NCI-H82 treated with DMSO at 0.1 percent for 48 hours (cell line): ENCODE measurements at regions not wholly inside any gene's neighbourhood (a gene's known extent, or its start where the extent isn't known, plus 50 kb on each side); places are given as distances from the start of the nearest gene placed in this dataset.
A peak's percentile ranks its signal among the peaks of the same experiment; 100 is the strongest.

Source experiments
- DNase-seq: peaks from one replicate; lab custom pipeline; 2025; ENCODE audit not compliant: unreplicated experiment; lab: John Stamatoyannopoulos, UW

DNA sequence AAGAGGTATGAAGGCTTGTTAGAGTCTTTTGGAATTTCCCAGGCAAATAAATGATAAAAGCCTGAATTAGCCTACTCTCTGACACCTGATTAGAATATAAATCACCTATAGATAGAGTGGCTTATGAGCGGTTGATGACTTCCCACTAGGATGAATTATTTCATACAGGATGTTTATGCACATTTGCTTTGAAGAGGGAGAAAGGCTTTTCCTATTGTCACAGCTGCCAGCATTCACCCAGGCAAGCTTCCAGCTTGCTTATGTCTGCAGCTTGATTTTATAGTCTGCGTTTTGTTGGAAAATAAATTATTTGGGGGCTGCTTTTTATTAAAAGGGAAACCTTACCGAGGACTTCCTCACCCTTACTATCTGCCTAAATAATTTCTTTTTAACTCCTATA is 51.3 kb upstream of the EIF2S2 start:
- no peak for DNase-seq

DNA sequence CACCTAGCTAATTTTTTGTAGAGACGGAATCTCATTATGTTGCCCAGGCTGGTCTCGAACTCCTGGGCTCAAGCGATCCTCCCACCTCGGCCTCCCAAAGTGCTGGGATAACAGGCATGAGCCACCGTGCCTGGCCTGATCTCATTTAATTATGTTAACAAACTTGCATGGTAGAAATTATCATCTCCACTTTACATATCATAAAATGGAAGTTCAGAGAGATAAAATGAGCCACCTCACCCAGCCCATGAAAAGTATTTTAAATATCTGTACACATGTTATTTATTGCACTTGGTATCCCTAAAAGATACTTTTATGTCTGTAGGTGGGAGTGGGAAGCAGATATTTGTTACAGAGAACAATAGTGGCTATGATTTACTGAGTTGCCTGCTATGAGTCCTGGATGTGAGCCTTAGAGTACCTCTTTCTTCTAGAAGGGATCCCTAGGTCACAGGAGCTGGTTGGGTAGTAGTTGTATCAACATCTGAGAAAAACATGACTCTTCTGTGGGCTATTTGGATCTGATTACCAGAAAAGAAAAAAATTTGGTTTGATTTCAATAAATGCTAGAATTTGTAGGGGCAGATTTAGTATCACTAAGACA is 52.4 kb upstream of the EIF2S2 start:
- no peak for DNase-seq

DNA sequence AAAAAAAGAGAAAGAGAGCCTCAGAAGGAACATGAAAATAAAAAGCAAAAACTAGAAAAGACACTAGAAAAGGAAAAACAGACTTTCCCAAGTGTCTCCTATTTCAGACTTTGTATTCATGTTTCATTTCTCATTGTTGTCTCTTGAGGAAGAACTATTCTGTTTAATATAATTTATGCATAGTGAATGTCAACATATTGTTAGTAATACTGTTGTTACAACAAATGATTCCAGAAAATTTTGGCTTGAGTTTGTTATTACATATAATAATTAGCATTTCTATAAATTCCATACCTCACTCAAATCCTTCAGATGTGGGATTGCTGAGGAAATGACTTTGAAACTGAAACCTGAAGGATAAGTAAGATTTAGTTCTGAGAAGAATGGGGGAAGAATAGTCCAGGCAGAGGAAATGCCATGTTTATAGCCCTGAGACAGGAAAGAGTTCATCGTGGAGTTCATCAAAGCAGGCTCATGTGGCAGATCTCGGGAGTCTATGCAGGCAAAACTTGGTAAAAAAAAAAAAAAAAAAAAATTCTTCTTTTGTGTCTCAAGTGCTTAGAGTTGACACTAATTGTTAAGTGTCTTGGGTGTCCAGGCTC is 53.1 kb upstream of the EIF2S2 start:
- DNase-seq = no peak

DNA sequence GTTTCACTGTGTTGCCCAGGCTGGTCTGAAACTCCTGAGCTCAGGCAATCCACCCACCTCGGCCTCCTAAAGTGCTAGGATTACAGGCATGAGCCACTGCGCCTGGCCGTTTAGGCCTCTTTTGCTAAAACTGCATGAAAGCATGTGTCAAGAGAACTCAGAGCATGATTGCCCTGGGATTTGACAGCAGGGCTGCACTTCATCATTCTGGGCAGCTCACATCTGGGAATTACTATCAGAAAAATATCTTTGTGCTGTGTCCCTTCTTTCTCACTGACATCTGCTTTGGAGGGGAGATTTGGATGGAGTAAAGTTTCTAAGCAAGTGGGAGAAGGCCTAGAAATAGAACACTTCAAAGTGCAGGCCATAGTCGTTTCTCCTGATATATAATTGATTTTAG is 59.6 kb upstream of the EIF2S2 start:
- no peak for DNase-seq

DNA sequence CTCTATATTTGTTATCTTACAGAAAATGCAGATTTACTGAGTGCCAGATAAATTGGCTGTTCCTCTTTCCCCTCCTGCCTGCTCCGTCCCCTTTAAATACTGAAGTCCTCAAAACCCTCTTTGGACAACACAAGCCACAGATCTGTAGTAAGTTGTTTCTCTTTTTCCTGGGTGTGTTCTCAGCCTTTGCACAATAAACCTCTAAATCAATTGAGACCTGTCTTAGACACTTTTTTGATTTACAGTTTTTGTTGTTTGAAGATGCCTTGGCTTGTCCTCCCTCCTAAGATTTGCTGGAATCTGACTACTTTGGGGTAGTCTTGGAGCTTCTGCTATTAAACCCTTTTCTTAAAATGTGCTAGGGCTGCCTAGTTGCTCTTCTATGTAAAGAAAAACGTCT is 60.9 kb upstream of the EIF2S2 start:
- no peak for DNase-seq

DNA sequence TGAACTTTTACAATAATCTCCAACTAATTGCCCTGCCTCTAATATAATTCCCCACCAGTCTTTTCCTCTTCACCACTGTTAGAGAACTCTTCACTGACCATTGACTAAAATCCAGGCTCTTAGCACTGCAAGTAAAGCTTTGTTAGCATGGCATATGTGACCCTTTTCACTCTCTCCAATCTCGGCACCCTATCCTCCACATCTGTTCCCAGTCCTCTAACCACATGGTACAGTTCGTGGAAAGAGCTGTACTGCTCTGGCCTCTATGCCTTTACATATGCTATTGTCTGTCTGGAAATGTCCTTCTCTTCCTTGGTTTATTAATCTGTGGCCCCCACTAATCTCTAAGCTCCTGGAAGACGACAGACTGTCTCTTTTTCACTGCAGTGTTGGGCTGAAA is 63.0 kb upstream of the EIF2S2 start:
- peak; percentile 84 for DNase-seq

DNA sequence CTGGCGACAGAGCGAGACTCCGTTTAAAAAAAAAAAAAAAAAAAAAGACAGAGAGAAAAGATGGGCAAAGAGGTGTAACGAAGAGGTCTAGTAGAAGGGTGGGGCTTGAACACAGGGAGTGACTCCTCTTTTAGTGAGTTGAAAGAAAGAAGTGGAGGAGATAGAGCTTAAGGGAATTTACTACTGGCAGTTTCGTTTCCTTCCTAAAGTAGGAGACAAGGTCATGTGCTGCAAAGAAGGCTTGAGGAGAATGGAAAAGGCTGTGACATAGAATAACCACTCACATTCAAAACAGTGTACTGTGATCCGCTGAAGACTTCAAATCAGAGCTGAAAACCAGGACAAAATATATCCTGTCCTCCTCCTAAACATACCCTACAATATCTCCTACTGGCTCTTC is 63.8 kb upstream of the EIF2S2 start:
- no peak for DNase-seq

DNA sequence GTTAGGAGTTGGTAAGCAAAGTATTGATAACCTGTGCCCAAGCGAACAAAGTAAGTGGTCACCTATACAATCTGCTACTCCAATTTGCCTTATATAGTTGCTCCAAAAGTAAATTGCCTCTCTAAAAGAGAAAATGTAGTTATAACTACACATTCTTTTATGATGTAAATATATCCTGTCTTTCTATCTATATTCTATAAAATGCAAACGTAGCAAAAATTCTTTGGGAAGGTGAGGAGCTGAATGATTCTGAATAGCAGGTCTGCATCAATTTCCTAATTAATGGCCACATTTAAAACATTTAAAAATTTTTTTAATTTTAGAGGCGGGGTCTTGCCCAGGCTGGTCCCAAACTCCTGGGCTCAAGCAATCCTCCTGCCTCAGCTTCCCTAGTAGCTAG is 64.2 kb upstream of the ASIP start:
- DNase-seq = no peak

DNA sequence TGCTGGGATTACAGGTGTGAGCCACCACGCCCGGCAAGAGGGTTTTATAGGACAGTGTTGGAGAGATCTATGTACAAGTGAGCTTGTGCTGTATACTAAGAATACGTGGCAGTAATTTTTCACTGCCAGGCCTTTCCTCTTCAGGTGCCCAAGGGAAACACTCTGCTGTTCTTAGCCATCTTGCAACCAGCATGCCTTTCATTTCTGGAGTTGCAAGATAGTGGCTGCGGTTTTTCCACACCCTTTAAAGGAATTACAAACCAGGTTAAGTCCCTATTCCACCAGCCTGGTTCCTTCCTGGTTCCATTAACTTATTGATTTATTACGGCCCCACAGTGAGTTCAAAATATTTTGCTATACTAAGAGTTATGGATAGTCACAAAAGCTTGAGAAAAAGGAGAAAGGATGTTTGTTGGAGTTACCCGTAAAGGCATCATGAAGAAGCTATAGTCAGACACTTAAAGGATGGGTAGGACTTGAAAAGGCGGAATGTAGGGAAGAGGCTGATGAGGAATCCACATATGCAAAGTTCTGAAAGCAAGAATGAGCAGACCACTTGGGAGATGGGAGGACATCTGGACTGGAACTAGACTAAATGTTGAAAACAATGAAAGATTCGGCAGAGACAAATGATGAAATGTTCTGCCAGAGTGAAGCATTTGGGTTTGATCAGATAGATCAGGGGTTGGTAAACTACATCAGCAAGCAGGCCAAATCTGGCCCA is 61.4 kb upstream of the ASIP start:
- DNase-seq = no peak

DNA sequence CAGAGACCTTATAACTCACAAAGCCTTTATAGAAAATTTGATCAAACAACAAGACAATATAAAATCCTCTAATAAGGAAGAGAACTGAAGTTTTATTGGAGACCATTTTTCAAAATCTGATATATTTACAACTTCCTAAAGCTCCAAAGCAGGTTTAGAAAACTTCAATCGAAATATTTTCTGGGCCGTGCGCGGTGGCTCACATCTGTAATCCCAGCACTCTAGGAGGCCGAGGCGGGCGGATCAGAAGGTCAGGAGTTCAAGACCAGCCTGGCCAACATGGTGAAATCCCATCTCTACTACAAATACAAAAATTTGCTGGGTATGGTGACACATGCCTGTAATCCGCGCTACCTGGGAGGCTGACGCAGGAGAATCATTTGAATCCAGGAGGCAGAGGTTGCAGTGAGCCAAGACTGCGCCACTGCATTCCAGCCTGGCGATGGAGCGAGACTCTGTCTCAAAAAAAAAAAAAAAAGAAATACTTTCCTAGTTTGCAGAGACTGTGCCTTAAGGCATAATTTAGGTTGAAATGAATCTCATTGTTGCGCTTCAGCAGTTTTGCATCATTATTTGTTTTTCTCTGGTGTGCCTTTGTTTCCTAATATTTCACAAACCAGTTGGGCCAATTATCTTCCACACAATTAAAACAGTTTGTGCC is 60.6 kb upstream of the ASIP start:
- no peak for DNase-seq

DNA sequence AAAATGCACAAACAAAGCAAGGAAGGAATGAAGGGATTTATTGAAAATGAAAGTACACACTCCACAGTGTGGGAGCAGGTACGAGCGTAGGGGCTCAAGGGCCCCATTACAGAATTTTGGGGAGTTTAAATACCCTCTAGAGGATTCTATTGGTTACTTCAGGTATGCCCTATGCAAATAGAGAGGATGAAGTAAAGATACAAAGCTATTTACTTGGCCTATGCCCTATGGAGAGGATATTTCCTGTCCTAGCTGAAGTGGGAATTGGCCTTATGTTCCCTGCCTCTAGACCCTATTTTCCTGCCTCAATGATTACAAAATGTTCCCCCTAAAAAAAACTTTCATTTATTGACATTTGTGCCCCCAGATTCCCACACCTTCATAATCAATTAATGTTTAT is 59.7 kb upstream of the ASIP start:
- no peak for DNase-seq

DNA sequence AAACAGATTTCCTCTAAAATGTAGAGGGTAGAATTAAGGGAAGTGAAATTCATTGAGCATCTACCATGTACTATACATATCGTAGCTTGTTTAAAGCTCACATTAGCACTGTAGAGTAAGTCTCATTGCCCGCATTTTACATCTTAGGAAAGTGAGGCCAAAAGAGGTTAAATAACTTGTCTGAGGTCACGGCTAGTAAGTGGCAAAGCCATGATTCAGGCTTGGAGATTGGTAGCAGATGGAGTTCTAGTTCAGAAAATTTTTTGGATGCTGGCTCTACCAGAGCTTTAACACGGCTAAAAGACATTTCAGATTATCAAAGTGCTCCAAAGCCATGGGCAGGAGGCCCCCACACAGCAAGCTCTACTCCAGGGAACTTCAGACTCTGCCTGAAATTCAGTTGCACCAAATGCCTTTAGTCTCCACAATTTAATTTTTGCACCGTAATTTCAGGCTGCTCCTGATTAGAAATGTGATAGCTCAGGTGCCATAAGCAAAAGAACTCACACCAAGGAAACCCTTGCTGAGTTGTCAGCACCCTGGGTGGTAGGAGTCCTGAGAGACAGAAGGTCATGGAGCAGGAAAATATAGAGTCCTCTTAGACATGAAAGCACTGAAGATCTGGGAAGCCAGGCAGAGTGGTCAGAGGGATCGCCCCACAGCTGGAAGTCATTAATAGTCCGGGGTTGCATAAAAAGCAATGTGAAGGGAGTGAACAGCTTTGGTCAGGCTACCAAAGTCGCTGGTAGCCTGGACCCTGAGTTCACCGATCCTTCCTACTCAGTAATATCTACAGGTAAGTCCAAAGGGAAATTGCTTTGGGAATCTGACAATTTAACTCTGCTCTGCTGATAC is 55.2 kb upstream of the ASIP start:
- no peak for DNase-seq

DNA sequence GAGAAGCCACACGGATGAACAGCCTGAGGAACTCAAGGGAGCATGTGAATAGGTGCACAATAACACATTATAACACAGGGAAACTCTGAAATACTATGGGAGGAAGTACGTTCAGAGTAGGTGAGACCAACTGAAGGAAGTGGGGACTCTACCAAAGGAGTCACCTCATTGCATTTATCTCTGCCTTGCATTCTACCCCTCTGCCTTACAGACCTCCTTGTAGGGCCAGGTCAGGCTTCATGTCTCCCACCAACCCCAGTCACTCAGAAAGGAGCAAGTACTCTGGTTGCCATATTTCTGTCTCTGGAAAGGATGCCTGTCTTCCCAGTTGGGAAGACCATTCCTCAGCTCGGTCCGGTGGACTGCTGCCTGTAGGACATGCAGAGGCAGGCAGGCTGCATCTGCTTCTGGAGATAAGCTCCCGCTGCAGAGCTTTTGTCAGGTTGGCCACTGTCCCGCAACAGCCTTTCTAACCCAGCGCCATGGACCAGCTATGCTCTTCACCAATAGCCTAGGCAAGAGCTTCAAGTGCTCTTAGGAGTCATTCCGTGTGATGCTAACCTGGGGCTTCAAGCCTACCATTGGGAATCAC is 51.6 kb upstream of the ASIP start:
- DNase-seq = no peak

DNA sequence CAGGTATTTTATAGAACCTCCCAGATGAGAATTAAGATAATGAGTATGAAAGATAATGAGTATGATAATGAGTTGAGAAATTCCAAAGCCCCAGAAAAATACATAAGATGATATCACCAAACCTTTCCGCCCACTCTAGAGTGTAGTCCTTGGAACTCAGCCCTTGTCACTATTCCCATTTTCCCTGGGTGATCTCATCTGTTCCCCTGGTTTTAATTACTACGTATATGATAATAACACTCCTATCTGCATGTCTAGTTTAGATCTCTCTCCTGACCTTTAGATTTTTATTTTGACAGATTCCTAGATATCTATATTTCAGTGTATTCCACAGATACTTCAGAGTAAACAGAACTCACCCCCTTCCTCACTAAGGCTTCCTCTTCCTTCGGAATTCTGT is 51.0 kb upstream of the ASIP start:
- DNase-seq = no peak

DNA sequence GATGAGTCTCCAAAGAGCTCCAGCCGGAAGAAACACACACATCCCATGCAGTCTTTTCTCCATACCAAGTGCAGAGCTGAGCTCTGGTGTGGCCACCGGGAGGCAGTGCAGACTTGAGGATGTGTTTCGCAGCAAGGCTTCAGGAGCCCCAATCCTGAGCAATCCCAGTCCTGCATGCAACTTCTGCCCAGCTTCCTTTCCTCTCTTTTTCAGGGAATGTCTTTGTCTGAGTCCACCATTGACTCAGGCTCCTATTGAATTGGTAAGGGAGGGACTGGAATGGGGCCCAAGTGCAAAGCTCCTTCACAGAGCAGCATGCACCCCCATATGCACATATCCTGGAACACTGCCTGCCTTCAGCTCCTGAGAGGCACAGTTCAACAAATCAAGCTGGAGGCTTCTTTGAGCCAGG is 50.5 kb upstream of the ASIP start:
- DNase-seq = peak; percentile 77
